B cell (primary cell): ENCODE measurements at regions not wholly inside any gene's neighbourhood (a gene's known extent, or its start where the extent isn't known, plus 50 kb on each side); places are given as distances from the start of the nearest gene placed in this dataset.

Experiments
- ATAC-seq: fragments of 200-7000 bp; cut with Tn5 transposase; one replicate; pipeline ENCODE4 v1.10.0; 2021; ENCODE audit warnings: low read depth, mild to moderate bottlenecking, moderate number of reproducible peaks, moderate library complexity
- CTCF ChIA-PET: fragments of 350-600 bp; sonication (Branson Sonifier 250); formaldehyde crosslinking; loops from one replicate; lab custom pipeline; 2021; ENCODE audit warnings: antibody characterized with exemption, inconsistent platforms; lab: Charles Lee
- POLR2A ChIA-PET: fragments of 350-600 bp; sonication (Branson Sonifier 250); formaldehyde crosslinking; loops from one replicate; lab custom pipeline; 2021; ENCODE audit warnings: antibody characterized with exemption; lab: Charles Lee
- DNase-seq: peaks from one replicate; pipeline ENCODE4 v3.0.0; 2013
- H2AFZ ChIP-seq: 2 replicates; pipeline ENCODE4 v1.6.1; 2012; ENCODE audit warnings: mild to moderate bottlenecking, low read depth, low read length; ENCODE audit not compliant: insufficient read depth, poor library complexity, severe bottlenecking
- H3K27ac ChIP-seq, 2 donors: 1 replicate in 1 of 2; 2 replicates in 1 of 2; pipeline ENCODE4 v1.5.1; 2012 to 2013; ENCODE audit warnings: low read length in 2 of 2, mild to moderate bottlenecking in 2 of 2, moderate library complexity in 1 of 2
- H3K27me3 ChIP-seq, 4 experiments: fragments of 200-600 bp in 1 of 4; sonication (generic) in 1 of 4; replicated peaks in 1 of 4; 1 replicate in 2 of 4; 2 replicates in 2 of 4; pipeline versions ENCODE4 v1.6.1 to v1.7.0; 2013 to 2016; ENCODE audit warnings: low read length in 3 of 4, mild to moderate bottlenecking in 2 of 4, mixed read lengths in 1 of 4, moderate library complexity in 1 of 4; ENCODE audit not compliant: insufficient read depth in 4 of 4, control insufficient read depth in 3 of 4; ENCODE audit errors: control extremely low read depth in 1 of 4
- H3K36me3 ChIP-seq, 2 experiments: replicated peaks in 1 of 2; 1 replicate in 1 of 2; 2 replicates in 1 of 2; pipeline versions ENCODE4 v1.6.1 to v1.7.1; 2013; ENCODE audit warnings: low read length in 1 of 2; ENCODE audit not compliant: insufficient read depth in 2 of 2, control insufficient read depth in 1 of 2; ENCODE audit errors: control extremely low read depth in 1 of 2, extremely low read depth in 1 of 2
- H3K4me1 ChIP-seq, 2 donors: fragments of 200-600 bp in 1 of 2; sonication (generic) in 1 of 2; 1 replicate in 1 of 2; 2 replicates in 1 of 2; pipeline versions ENCODE4 v1.5.1 to v1.6.1; 2013 to 2017; ENCODE audit warnings: low read length in 2 of 2; ENCODE audit not compliant: control insufficient read depth in 2 of 2, insufficient read depth in 2 of 2
- H3K4me2 ChIP-seq: replicated peaks from 2 replicates; pipeline ENCODE3; 2012; ENCODE audit warnings: mild to moderate bottlenecking, low read depth, low read length; ENCODE audit not compliant: poor library complexity, severe bottlenecking
- H3K4me3 ChIP-seq, 5 experiments: fragments of 200-600 bp in 1 of 5; sonication (generic) in 1 of 5; 1 replicate in 3 of 5; 2 replicates in 2 of 5; pipeline versions ENCODE4 v1.5.1 to v1.7.0; 2011 to 2016; ENCODE audit warnings: low read length in 4 of 5, mild to moderate bottlenecking in 4 of 5, low read depth in 2 of 5, control low read depth in 1 of 5, moderate library complexity in 1 of 5; ENCODE audit not compliant: insufficient read depth in 1 of 5; ENCODE audit errors: control extremely low read depth in 1 of 5, extremely low read depth in 1 of 5
- H3K79me2 ChIP-seq: fragments of 200-600 bp; sonication (generic); one replicate; pipeline ENCODE4 v1.6.0; 2016; ENCODE audit warnings: low read length; ENCODE audit not compliant: control insufficient read depth, insufficient read depth
- H3K9ac ChIP-seq: fragments of 200-600 bp; sonication (generic); 2 replicates; pipeline ENCODE4 v1.6.1; 2017; ENCODE audit warnings: mild to moderate bottlenecking, low read length, moderate library complexity
- H3K9me3 ChIP-seq, 3 donors: one replicate each; pipeline versions ENCODE4 v1.6.1 to v1.7.1; 2013; ENCODE audit warnings: low read length in 2 of 3; ENCODE audit not compliant: control insufficient read depth in 2 of 3, insufficient read depth in 1 of 3; ENCODE audit errors: control extremely low read depth in 1 of 3
- H4K20me1 ChIP-seq: 2 replicates; pipeline ENCODE4 v1.6.0; 2012; ENCODE audit warnings: mild to moderate bottlenecking, low read length; ENCODE audit not compliant: insufficient read depth, control insufficient read depth, poor library complexity, severe bottlenecking
- H3K27ac Mint-ChIP-seq: one replicate; pipeline ENCODE4 v1.8.0; 2021; ENCODE audit warnings: mixed read lengths
- H3K27me3 Mint-ChIP-seq: one replicate; pipeline ENCODE4 v1.8.0; 2021; ENCODE audit warnings: mixed read lengths
- H3K4me1 Mint-ChIP-seq: one replicate; pipeline ENCODE4 v1.8.0; 2021; ENCODE audit warnings: mixed read lengths
- H3K4me3 Mint-ChIP-seq: one replicate; pipeline ENCODE4 v1.8.0; 2021; ENCODE audit warnings: mixed read lengths
- H3K9me3 Mint-ChIP-seq: one replicate; pipeline ENCODE4 v1.8.0; 2022; ENCODE audit warnings: mixed read lengths; ENCODE audit not compliant: insufficient read depth
- CTCF ChIP-seq: fragments of 200-600 bp; IDR thresholded peaks from one replicate; pipeline ENCODE4 v1.8.0; 2022; ENCODE audit warnings: antibody characterized with exemption, mild to moderate bottlenecking
- EZH2 ChIP-seq: IDR thresholded peaks from 2 replicates; pipeline ENCODE4 v1.6.1; 2012; ENCODE audit warnings: borderline replicate concordance, low read depth, mild to moderate bottlenecking, moderate library complexity, low read length; ENCODE audit not compliant: insufficient read depth, poor library complexity, severe bottlenecking
- WGBS: methylation state at CpG from one replicate; pipeline ENCODE4 v1.1.5; 2013; ENCODE audit warnings: missing lambda C conversion rate; ENCODE audit not compliant: insufficient coverage; 5-methylcytosine and 5-hydroxymethylcytosine counted together
- intact Hi-C: fragments of 100-400 bp; cut with micrococcal nuclease; formaldehyde crosslinking; loops from one replicate; pipeline ENCODE4 v1.10.0; 2022

- POLR2A ChIA-PET = no interaction called here
- CTCF ChIA-PET = no interaction called here
- ATAC-seq = peak; percentile 33
- Mint-ChIP-seq H3K9me3 (no peaks in the 10 kb centered on the region), H3K4me1 (no peaks in the 10 kb centered on the region), H3K27me3 (peaks cover 38% of the 10 kb centered on the region), H3K27ac (no peak overlapping the region), H3K4me3 (no peak overlapping the region)
- Histone ChIP-seq H3K9ac (no peak overlapping the region), H3K27ac (no peak overlapping the region), H3K9me3 (peaks cover 0 to 4% (median 0%) of the 10 kb centered on the region in 3 donors), H3K79me2 (no peaks in the 10 kb centered on the region), H3K27me3 (peaks cover 0 to 30% (median 4%) of the 10 kb centered on the region in 4 experiments), H3K4me1 (peaks cover 0 to 4% of the 10 kb centered on the region in 2 donors), H3K4me2 (no peak overlapping the region), H3K36me3 (no peaks in the 10 kb centered on the region), H4K20me1 (no peaks in the 10 kb centered on the region), H2AFZ (no peak overlapping the region), H3K4me3 (no peak overlapping the region)
- WGBS = 11% methylated on average over 8 of the region's 8 CpGs
- no peak for DNase-seq
- intact Hi-C loops = no loop called here
- TF ChIP-seq EZH2 (no peak), CTCF (no peak)
Observed at GRCh38 chr17:77821114-77821513, 137.4 kb upstream of the TNRC6C start.

- no peak overlapping the region for H3K4me2 ChIP-seq
- POLR2A ChIA-PET = no interaction called here
- ATAC-seq = no peak
Observed at GRCh38 chr17:77822302-77823030, 136.0 kb upstream of the TNRC6C start.

More at GRCh38 chr17:77822302-77823030, 136.0 kb upstream of the TNRC6C start:
- Histone ChIP-seq H3K9me3 (peaks cover 0 to 4% (median 0%) of the 10 kb centered on the region in 3 donors), H2AFZ (no peak overlapping the region), H3K36me3 (no peaks in the 10 kb centered on the region), H3K79me2 (no peaks in the 10 kb centered on the region), H3K27ac (no peak overlapping the region), H3K4me3 (no peak overlapping the region), H3K4me1 (peaks cover 0 to 4% of the 10 kb centered on the region in 2 donors), H3K27me3 (peaks cover 0 to 33% (median 4%) of the 10 kb centered on the region in 4 experiments), H4K20me1 (no peaks in the 10 kb centered on the region), H3K9ac (no peak overlapping the region)
- Mint-ChIP-seq H3K4me1 (no peaks in the 10 kb centered on the region), H3K27ac (no peak overlapping the region), H3K4me3 (no peak overlapping the region), H3K27me3 (peaks cover 32% of the 10 kb centered on the region), H3K9me3 (no peaks in the 10 kb centered on the region)
- CTCF ChIA-PET = no interaction called here
- intact Hi-C loops = no loop called here
- TF ChIP-seq EZH2 (no peak), CTCF (no peak)
- WGBS = 90% methylated on average over 18 of the region's 22 CpGs
- DNase-seq = no peak
